HG02623 (cell line): ENCODE measurements at regions not wholly inside any gene's neighbourhood (a gene's known extent, or its start where the extent isn't known, plus 50 kb on each side); places are given as distances from the start of the nearest gene placed in this dataset.
"Not testable (repeated sequence)": the region's sequence is repeated elsewhere in the genome, so short reads cannot be mapped to it uniquely, and the experiment has no call there.

ENCODE experiments used
- ATAC-seq: cut with Tn5 transposase; IDR thresholded peaks from one replicate; pipeline ENCODE4 v1.9.1; 2021; ENCODE audit warnings: moderate library complexity; ENCODE audit not compliant: unreplicated experiment

- ATAC-seq = no peak
Measured at GRCh38 chr13:110045919-110046318, 259.5 kb upstream of the IRS2 start.

- ATAC-seq = no peak
Measured at GRCh38 chr13:110045202-110045601, 258.8 kb upstream of the IRS2 start.

- no peak for ATAC-seq
Measured at GRCh38 chr13:110044551-110045111, 258.2 kb upstream of the IRS2 start.

GRCh38 chr13:110042253-110042950 is 256.0 kb upstream of the IRS2 start:
- no peak for ATAC-seq

- not testable (repeated sequence) for ATAC-seq
Measured at GRCh38 chr13:110041638-110042037, 255.3 kb upstream of the IRS2 start.

- no peak for ATAC-seq
Measured at GRCh38 chr13:110037925-110038573, 251.7 kb upstream of the IRS2 start.

GRCh38 chr13:110036060-110036459 is 249.7 kb upstream of the IRS2 start:
- ATAC-seq = no peak

GRCh38 chr13:110034031-110034549 is 247.7 kb upstream of the IRS2 start:
- ATAC-seq = no peak

GRCh38 chr13:110032969-110033368 is 246.6 kb upstream of the IRS2 start:
- ATAC-seq = no peak

- no peak for ATAC-seq
Measured at GRCh38 chr13:110030394-110030928, 244.1 kb upstream of the IRS2 start.

GRCh38 chr13:110028838-110029621 is 242.6 kb upstream of the IRS2 start:
- ATAC-seq = no peak

GRCh38 chr13:110028311-110028710 is 241.9 kb upstream of the IRS2 start:
- ATAC-seq = no peak

- no peak for ATAC-seq
Measured at GRCh38 chr13:110027470-110028240, 241.3 kb upstream of the IRS2 start.

- ATAC-seq = no peak
Measured at GRCh38 chr13:110024645-110024980, 238.2 kb upstream of the IRS2 start.

GRCh38 chr13:110023729-110024644 is 237.6 kb upstream of the IRS2 start:
- no peak for ATAC-seq

- ATAC-seq = no peak
Measured at GRCh38 chr13:110018009-110018408, 231.6 kb upstream of the IRS2 start.

- no peak for ATAC-seq
Measured at GRCh38 chr13:110017379-110017778, 231.0 kb upstream of the IRS2 start.

- no peak for ATAC-seq
Measured at GRCh38 chr13:110015253-110015652, 228.9 kb upstream of the IRS2 start.

GRCh38 chr13:110014719-110015118 is 228.3 kb upstream of the IRS2 start:
- no peak for ATAC-seq
